HEK293 (cell line): ENCODE measurements at regions not wholly inside any gene's neighbourhood (a gene's known extent, or its start where the extent isn't known, plus 50 kb on each side); places are given as distances from the start of the nearest gene placed in this dataset.

Experiments used
- CTCF ChIA-PET: fragments of 350-600 bp; formaldehyde crosslinking; extraction: SDS; loops from one replicate; lab custom pipeline; 2021; ENCODE audit warnings: antibody characterized with exemption; lab: Yijun Ruan, JAX
- POLR2A ChIA-PET: fragments of 300-600 bp; formaldehyde crosslinking; extraction: SDS; loops from one replicate; lab custom pipeline; 2020; ENCODE audit warnings: antibody characterized with exemption, inconsistent platforms; lab: Yijun Ruan, JAX
- H3K27ac ChIP-seq: fragments of 200-500 bp; sonication (Bioruptor generic); 2 replicates; pipeline ENCODE4 v1.5.1; 2014; ENCODE audit warnings: low read depth, low read length, control low read depth, inconsistent platforms; ENCODE audit errors: extremely low read depth
- H3K36me3 ChIP-seq, 2 experiments: fragments of 200-500 bp in 1 of 2; sonication (Bioruptor generic) in 1 of 2; 1 replicate in 1 of 2; 2 replicates in 1 of 2; pipeline ENCODE4 v1.5.1; 2014 to 2017; ENCODE audit warnings: inconsistent platforms in 2 of 2, low read length in 2 of 2; ENCODE audit not compliant: control insufficient read depth in 2 of 2, insufficient read depth in 1 of 2
- H3K4me1 ChIP-seq: fragments of 200-500 bp; sonication (Bioruptor generic); 2 replicates; pipeline ENCODE4 v1.5.1; 2014; ENCODE audit warnings: mild to moderate bottlenecking, low read length, inconsistent platforms; ENCODE audit not compliant: control insufficient read depth, insufficient read depth
- H3K4me3 ChIP-seq: 2 replicates; pipeline ENCODE4 v1.5.1; 2011; ENCODE audit warnings: low read depth, mild to moderate bottlenecking, control low read depth, low read length, moderate library complexity
- H3K9me3 ChIP-seq: fragments of 200-500 bp; sonication (Bioruptor generic); 2 replicates; pipeline ENCODE4 v1.5.1; 2014; ENCODE audit warnings: low read depth, low read length, inconsistent platforms; ENCODE audit not compliant: control insufficient read depth, insufficient read depth
- GLIS1 ChIP-seq: fragments of 450-650 bp; formaldehyde crosslinking; IDR thresholded peaks from 2 replicates; pipeline ENCODE4 v1.5.1; 2016; ENCODE audit warnings: missing biosample characterization, missing genetic modification characterization
- KLF1 ChIP-seq: fragments of 450-650 bp; formaldehyde crosslinking; IDR thresholded peaks from 2 replicates; pipeline ENCODE4 v1.5.1; 2016; ENCODE audit warnings: missing biosample characterization, missing genetic modification characterization
- ZBTB21 ChIP-seq: fragments of 450-650 bp; formaldehyde crosslinking; IDR thresholded peaks from 2 replicates; pipeline ENCODE4 v1.5.1; 2017; ENCODE audit warnings: missing biosample characterization, missing genetic modification characterization
- ZFP69B ChIP-seq: fragments of 450-650 bp; formaldehyde crosslinking; IDR thresholded peaks from 2 replicates; pipeline ENCODE4 v1.5.1; 2016; ENCODE audit warnings: missing biosample characterization, missing genetic modification characterization
- ZNF175 ChIP-seq: fragments of 450-650 bp; formaldehyde crosslinking; IDR thresholded peaks from 2 replicates; pipeline ENCODE4 v1.5.1; 2016; ENCODE audit warnings: missing biosample characterization, missing genetic modification characterization
- ZNF184 ChIP-seq: fragments of 450-650 bp; IDR thresholded peaks from 2 replicates; pipeline ENCODE4 v1.5.1; 2018; ENCODE audit warnings: missing biosample characterization, mild to moderate bottlenecking, missing genetic modification characterization
- ZNF223 ChIP-seq: fragments of 450-650 bp; formaldehyde crosslinking; IDR thresholded peaks from 2 replicates; pipeline ENCODE4 v1.5.1; 2016; ENCODE audit warnings: missing biosample characterization, missing genetic modification characterization
- ZNF24 ChIP-seq: fragments of 450-650 bp; formaldehyde crosslinking; IDR thresholded peaks from 2 replicates; pipeline ENCODE4 v1.5.1; 2016; ENCODE audit warnings: missing biosample characterization, missing genetic modification characterization
- ZNF266 ChIP-seq: fragments of 450-650 bp; formaldehyde crosslinking; IDR thresholded peaks from 2 replicates; pipeline ENCODE4 v1.5.1; 2016; ENCODE audit warnings: missing biosample characterization, missing genetic modification characterization, low read depth
- ZNF324 ChIP-seq: fragments of 450-650 bp; formaldehyde crosslinking; IDR thresholded peaks from 2 replicates; pipeline ENCODE4 v1.5.1; 2016; ENCODE audit warnings: missing biosample characterization, missing genetic modification characterization
- ZNF416 ChIP-seq: fragments of 450-650 bp; formaldehyde crosslinking; IDR thresholded peaks from 2 replicates; pipeline ENCODE4 v1.5.1; 2016; ENCODE audit warnings: missing biosample characterization, missing genetic modification characterization
- ZNF426 ChIP-seq: fragments of 450-650 bp; formaldehyde crosslinking; IDR thresholded peaks from 2 replicates; pipeline ENCODE4 v1.5.1; 2017; ENCODE audit warnings: missing biosample characterization, missing genetic modification characterization, mild to moderate bottlenecking, inconsistent platforms, moderate library complexity
- ZNF473 ChIP-seq: fragments of 450-650 bp; formaldehyde crosslinking; IDR thresholded peaks from 2 replicates; pipeline ENCODE4 v1.5.1; 2017; ENCODE audit warnings: missing biosample characterization, missing genetic modification characterization
- ZNF529 ChIP-seq: fragments of 450-650 bp; formaldehyde crosslinking; IDR thresholded peaks from 2 replicates; pipeline ENCODE4 v1.5.1; 2017; ENCODE audit warnings: missing genetic modification characterization, missing biosample characterization; ENCODE audit not compliant: insufficient replicate concordance
- ZNF544 ChIP-seq: fragments of 450-650 bp; formaldehyde crosslinking; IDR thresholded peaks from 2 replicates; pipeline ENCODE4 v1.5.0; 2017; ENCODE audit warnings: missing biosample characterization, missing genetic modification characterization
- ZNF549 ChIP-seq: fragments of 450-650 bp; IDR thresholded peaks from 2 replicates; pipeline ENCODE4 v1.5.1; 2018; ENCODE audit warnings: missing biosample characterization, missing genetic modification characterization, mild to moderate bottlenecking, inconsistent platforms, moderate library complexity
- ZNF561 ChIP-seq: fragments of 450-650 bp; IDR thresholded peaks from 2 replicates; pipeline ENCODE4 v1.5.1; 2018; ENCODE audit warnings: missing biosample characterization, missing genetic modification characterization, borderline replicate concordance
- ZNF610 ChIP-seq: fragments of 450-650 bp; formaldehyde crosslinking; IDR thresholded peaks from 2 replicates; pipeline ENCODE4 v1.5.1; 2016; ENCODE audit warnings: missing biosample characterization, missing genetic modification characterization, borderline replicate concordance
- ZNF623 ChIP-seq: fragments of 450-650 bp; formaldehyde crosslinking; IDR thresholded peaks from 2 replicates; pipeline ENCODE4 v1.5.1; 2016; ENCODE audit warnings: missing biosample characterization, missing genetic modification characterization
- ZNF624 ChIP-seq: fragments of 450-650 bp; formaldehyde crosslinking; IDR thresholded peaks from 2 replicates; pipeline ENCODE4 v1.5.1; 2017; ENCODE audit warnings: missing biosample characterization, missing genetic modification characterization
- ZNF768 ChIP-seq: fragments of 450-650 bp; formaldehyde crosslinking; IDR thresholded peaks from 2 replicates; pipeline ENCODE4 v1.5.1; 2018; ENCODE audit warnings: missing biosample characterization, mild to moderate bottlenecking, missing genetic modification characterization
- ZSCAN23 ChIP-seq: fragments of 450-650 bp; formaldehyde crosslinking; IDR thresholded peaks from 2 replicates; pipeline ENCODE4 v1.5.1; 2016; ENCODE audit warnings: missing biosample characterization, missing genetic modification characterization
- TF ChIP-seq, protein P1 (sequence below): fragments of 450-650 bp; formaldehyde crosslinking; IDR thresholded peaks from 2 replicates; pipeline ENCODE4 v1.5.1; 2016; ENCODE audit warnings: missing biosample characterization, missing genetic modification characterization
- TF ChIP-seq, protein P2 (sequence below): fragments of 450-650 bp; formaldehyde crosslinking; IDR thresholded peaks from 2 replicates; pipeline ENCODE4 v1.5.1; 2016; ENCODE audit warnings: missing biosample characterization, missing genetic modification characterization, low read depth
- TF ChIP-seq, protein P3 (sequence below): fragments of 450-650 bp; formaldehyde crosslinking; IDR thresholded peaks from 2 replicates; pipeline ENCODE4 v1.5.1; 2016; ENCODE audit warnings: missing biosample characterization, missing genetic modification characterization

DNA sequence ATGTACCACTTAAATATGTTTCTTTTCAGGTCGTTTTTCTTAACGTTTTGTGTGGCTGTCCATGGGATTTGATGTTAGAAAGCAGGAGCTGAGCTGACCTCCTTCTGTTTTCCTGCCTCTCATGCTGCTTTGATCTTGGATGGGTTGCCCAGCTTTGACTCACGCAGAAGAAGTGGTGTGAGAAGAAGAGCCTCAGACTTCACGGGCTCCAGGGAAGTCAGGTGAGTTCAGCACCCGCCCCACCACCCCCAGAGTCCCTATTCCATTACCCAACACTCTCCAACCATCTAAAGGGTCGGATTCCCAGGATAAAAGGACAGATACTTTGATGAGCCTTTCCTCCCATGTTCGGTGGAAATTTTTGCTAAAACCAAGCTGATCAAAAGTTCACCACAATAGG is 373.4 kb downstream of the IRX2 start:
- POLR2A ChIA-PET, result no interaction called here
- CTCF ChIA-PET, result no interaction called here

DNA sequence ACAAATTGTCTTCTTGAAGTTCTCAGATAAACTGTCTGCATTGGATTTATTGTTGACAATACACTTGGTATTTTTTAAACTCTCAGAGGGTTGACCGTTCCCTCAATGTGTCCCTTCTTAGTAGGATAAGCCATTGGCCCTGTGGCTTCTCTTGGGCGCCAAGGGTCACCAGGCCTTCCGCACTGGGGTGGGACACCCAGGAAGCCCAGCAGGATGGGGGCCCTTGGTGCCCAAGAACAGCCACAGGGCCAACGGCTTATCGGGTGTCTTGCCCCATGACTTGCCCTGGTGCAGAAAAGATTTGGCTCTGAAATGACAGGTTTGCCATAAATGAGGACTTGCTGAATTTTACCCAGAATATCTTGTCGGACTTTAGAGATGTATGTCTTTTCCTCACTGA is 375.0 kb downstream of the IRX2 start:
- Histone ChIP-seq H3K4me3 (no peak overlapping the region), H3K36me3 (no peaks in the 10 kb centered on the region), H3K27ac (no peak overlapping the region), H3K4me1 (no peaks in the 10 kb centered on the region), H3K9me3 (no peaks in the 10 kb centered on the region)
- ChIA-PET POLR2A (no interaction called here), CTCF (no interaction called here)
- TF ChIP-seq ZFP69B (tag by site-specific recombination), result no peak
- TF ChIP-seq ZNF768 (tag by site-specific recombination), result no peak

More for the DNA sequence above, 373.4 kb downstream of the IRX2 start:
- TF ChIP-seq ZNF529 (no peak), ZNF544 (tag by site-specific recombination) (no peak), ZNF610 (tag by site-specific recombination) (no peak), KLF1 (tag by site-specific recombination) (no peak), ZNF324 (no peak), ZSCAN23 (no peak), ZNF768 (tag by site-specific recombination) (no peak), ZNF24 (no peak)
- TF ChIP-seq, protein P1, sequence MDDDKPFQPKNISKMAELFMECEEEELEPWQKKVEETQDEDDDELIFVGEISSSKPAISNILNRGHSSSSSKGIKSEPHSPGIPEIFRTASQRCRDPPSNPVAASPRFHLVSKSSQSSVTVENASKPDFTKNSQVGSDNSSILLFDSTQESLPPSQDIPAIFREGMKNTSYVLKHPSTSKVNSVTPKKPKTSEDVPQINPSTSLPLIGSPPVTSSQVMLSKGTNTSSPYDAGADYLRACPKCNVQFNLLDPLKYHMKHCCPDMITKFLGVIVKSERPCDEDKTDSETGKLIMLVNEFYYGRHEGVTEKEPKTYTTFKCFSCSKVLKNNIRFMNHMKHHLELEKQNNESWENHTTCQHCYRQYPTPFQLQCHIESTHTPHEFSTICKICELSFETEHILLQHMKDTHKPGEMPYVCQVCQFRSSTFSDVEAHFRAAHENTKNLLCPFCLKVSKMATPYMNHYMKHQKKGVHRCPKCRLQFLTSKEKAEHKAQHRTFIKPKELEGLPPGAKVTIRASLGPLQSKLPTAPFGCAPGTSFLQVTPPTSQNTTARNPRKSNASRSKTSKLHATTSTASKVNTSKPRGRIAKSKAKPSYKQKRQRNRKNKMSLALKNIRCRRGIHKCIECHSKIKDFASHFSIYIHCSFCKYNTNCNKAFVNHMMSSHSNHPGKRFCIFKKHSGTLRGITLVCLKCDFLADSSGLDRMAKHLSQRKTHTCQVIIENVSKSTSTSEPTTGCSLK (tag by site-specific recombination), result no peak
- H3K27ac ChIP-seq, result no peak overlapping the region
- no peaks in the 10 kb centered on the region for H3K4me1 ChIP-seq
- no peaks in the 10 kb centered on the region for H3K36me3 ChIP-seq
- no peaks in the 10 kb centered on the region for H3K9me3 ChIP-seq
- H3K4me3 ChIP-seq, result no peak overlapping the region

DNA sequence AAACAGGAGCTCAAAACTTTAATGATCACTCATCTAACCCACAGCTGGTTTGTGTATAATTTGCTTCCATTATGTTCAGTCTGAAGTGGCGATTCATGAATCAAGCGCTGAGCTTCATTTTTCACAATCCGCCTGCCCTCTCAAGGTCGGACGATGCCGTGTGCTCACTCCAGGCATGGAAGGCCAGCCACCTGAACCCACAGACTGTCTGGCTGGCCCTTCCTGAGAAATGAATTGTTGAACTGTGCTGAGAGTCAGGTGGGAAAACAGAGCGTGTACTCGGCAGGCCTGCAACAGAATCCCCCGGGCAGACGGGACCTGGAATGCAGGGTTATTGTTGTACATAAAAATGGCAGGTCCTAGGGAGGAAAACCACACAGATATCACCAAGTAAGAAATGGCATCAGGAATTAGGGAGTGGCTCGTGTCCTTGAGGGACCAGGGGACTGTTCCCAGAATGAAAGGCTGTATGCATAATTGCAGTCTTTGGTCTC is 375.7 kb downstream of the IRX2 start:
- Histone ChIP-seq H3K27ac (no peak overlapping the region), H3K4me1 (no peaks in the 10 kb centered on the region), H3K36me3 (no peaks in the 10 kb centered on the region), H3K9me3 (no peaks in the 10 kb centered on the region), H3K4me3 (no peak overlapping the region)
- no peak for TF ChIP-seq ZNF426 (tag by site-specific recombination)
- TF ChIP-seq ZNF223 (tag by site-specific recombination), result no peak
- no peak for TF ChIP-seq ZNF624
- no peak for TF ChIP-seq ZNF184
- no peak for TF ChIP-seq ZNF416 (tag by site-specific recombination)
- TF ChIP-seq ZNF266 (tag by site-specific recombination), result no peak
- TF ChIP-seq, protein P2, sequence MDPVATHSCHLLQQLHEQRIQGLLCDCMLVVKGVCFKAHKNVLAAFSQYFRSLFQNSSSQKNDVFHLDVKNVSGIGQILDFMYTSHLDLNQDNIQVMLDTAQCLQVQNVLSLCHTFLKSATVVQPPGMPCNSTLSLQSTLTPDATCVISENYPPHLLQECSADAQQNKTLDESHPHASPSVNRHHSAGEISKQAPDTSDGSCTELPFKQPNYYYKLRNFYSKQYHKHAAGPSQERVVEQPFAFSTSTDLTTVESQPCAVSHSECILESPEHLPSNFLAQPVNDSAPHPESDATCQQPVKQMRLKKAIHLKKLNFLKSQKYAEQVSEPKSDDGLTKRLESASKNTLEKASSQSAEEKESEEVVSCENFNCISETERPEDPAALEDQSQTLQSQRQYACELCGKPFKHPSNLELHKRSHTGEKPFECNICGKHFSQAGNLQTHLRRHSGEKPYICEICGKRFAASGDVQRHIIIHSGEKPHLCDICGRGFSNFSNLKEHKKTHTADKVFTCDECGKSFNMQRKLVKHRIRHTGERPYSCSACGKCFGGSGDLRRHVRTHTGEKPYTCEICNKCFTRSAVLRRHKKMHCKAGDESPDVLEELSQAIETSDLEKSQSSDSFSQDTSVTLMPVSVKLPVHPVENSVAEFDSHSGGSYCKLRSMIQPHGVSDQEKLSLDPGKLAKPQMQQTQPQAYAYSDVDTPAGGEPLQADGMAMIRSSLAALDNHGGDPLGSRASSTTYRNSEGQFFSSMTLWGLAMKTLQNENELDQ (tag by site-specific recombination), result no peak
- TF ChIP-seq ZNF175 (tag by site-specific recombination), result no peak
- no peak for TF ChIP-seq ZNF623 (tag by site-specific recombination)
- TF ChIP-seq, protein P1 (tag by site-specific recombination), result no peak
- no peak for TF ChIP-seq ZNF561 (tag by site-specific recombination)
- TF ChIP-seq ZNF473 (tag by site-specific recombination), result no peak
- TF ChIP-seq ZNF549 (tag by site-specific recombination), result no peak
- TF ChIP-seq, protein P3, sequence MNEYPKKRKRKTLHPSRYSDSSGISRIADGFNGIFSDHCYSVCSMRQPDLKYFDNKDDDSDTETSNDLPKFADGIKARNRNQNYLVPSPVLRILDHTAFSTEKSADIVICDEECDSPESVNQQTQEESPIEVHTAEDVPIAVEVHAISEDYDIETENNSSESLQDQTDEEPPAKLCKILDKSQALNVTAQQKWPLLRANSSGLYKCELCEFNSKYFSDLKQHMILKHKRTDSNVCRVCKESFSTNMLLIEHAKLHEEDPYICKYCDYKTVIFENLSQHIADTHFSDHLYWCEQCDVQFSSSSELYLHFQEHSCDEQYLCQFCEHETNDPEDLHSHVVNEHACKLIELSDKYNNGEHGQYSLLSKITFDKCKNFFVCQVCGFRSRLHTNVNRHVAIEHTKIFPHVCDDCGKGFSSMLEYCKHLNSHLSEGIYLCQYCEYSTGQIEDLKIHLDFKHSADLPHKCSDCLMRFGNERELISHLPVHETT (tag by site-specific recombination), result no peak
- no peak for TF ChIP-seq GLIS1 (tag by site-specific recombination)
- no peak for TF ChIP-seq ZBTB21 (tag by site-specific recombination)
- CTCF ChIA-PET, result interaction anchor here (0.6 to 0.7 kb wide), 2 partner anchors 509 to 1165 kb away, joined by 3 read pairs; no protein-coding TSS in a partner anchor
- POLR2A ChIA-PET, result no interaction called here
